Stimulated activated CD8-positive, alpha-beta memory T cell treated with anti-CD3 and anti-CD28 coated beads, Interleukin-12 subunit alpha, Interleukin-12 subunit beta, amount 100 ng/mL, for 1 hour (primary cell): ENCODE measurements at regions not wholly inside any gene's neighbourhood (a gene's known extent, or its start where the extent isn't known, plus 50 kb on each side); places are given as distances from the start of the nearest gene placed in this dataset.
"Not testable (repeated sequence)": the region's sequence is repeated elsewhere in the genome, so short reads cannot be mapped to it uniquely, and the experiment has no call there.

Experiments
- DNase-seq: peaks from one replicate; pipeline ENCODE4 v3.0.0-alpha.2; 2020; ENCODE audit warnings: low read depth

GRCh38 chr4:164095313-164096110, 601.0 kb downstream of the TMA16 start:
- no peak for DNase-seq

GRCh38 chr4:164096766-164097518, 602.5 kb downstream of the TMA16 start:
- no peak for DNase-seq

GRCh38 chr4:164100741-164101365, 606.4 kb downstream of the TMA16 start:
- not testable (repeated sequence) for DNase-seq

GRCh38 chr4:164108971-164109370, 614.5 kb downstream of the TMA16 start:
- DNase-seq = no peak

GRCh38 chr4:164109503-164109902, 615.0 kb downstream of the TMA16 start:
- no peak for DNase-seq

GRCh38 chr4:164115236-164115635, 620.7 kb downstream of the TMA16 start:
- no peak for DNase-seq

GRCh38 chr4:164116286-164116685, 621.8 kb downstream of the TMA16 start:
- DNase-seq = no peak

- DNase-seq = no peak
Measured at GRCh38 chr4:164134388-164134787, 619.5 kb upstream of the SMIM31 start.

- DNase-seq = no peak
Measured at GRCh38 chr4:164136180-164136616, 617.7 kb upstream of the SMIM31 start.

- no peak for DNase-seq
Measured at GRCh38 chr4:164138521-164138920, 615.4 kb upstream of the SMIM31 start.

GRCh38 chr4:164139291-164139690, 614.6 kb upstream of the SMIM31 start:
- DNase-seq = no peak

GRCh38 chr4:164141755-164142375, 612.1 kb upstream of the SMIM31 start:
- DNase-seq = not testable (repeated sequence)

- DNase-seq = no peak
Measured at GRCh38 chr4:164154416-164154815, 599.5 kb upstream of the SMIM31 start.

- no peak for DNase-seq
Measured at GRCh38 chr4:164169591-164169990, 584.3 kb upstream of the SMIM31 start.

- no peak for DNase-seq
Measured at GRCh38 chr4:164177153-164177552, 576.8 kb upstream of the SMIM31 start.

- no peak for DNase-seq
Measured at GRCh38 chr4:164177753-164178152, 576.2 kb upstream of the SMIM31 start.

GRCh38 chr4:164188236-164188635, 565.7 kb upstream of the SMIM31 start:
- DNase-seq = no peak

- no peak for DNase-seq
Measured at GRCh38 chr4:164192844-164193243, 561.1 kb upstream of the SMIM31 start.

- no peak for DNase-seq
Measured at GRCh38 chr4:164193676-164194075, 560.3 kb upstream of the SMIM31 start.

- no peak for DNase-seq
Measured at GRCh38 chr4:164197556-164197955, 556.4 kb upstream of the SMIM31 start.

GRCh38 chr4:164203476-164203875, 550.5 kb upstream of the SMIM31 start:
- no peak for DNase-seq

GRCh38 chr4:164204434-164204833, 549.5 kb upstream of the SMIM31 start:
- no peak for DNase-seq
